GM12878 (cell line): ENCODE measurements at regions not wholly inside any gene's neighbourhood (a gene's known extent, or its start where the extent isn't known, plus 50 kb on each side); places are given as distances from the start of the nearest gene placed in this dataset.

Experiments
- ATAC-seq: fragments of 200-7000 bp; cut with Tn5 transposase; 3 replicates; pipeline ENCODE4 v1.9.1; 2020; ENCODE audit warnings: mild to moderate bottlenecking, moderate library complexity
- BruUV-seq: library from RNA; stranded (reverse); fragments of 400-500 nt; replicated peaks from 2 replicates; lab custom pipeline; 2021; lab: Mats Ljungman, UMichigan
- CTCF ChIA-PET: fragments of 300-600 bp; sonication (Branson Sonifier 250); formaldehyde crosslinking; extraction: SDS; loops from one replicate; lab custom pipeline; 2021; ENCODE audit warnings: inconsistent platforms; lab: Yijun Ruan, JAX
- POLR2A ChIA-PET: fragments of 350-600 bp; formaldehyde crosslinking; extraction: SDS; loops from one replicate; lab custom pipeline; 2021; ENCODE audit warnings: inconsistent platforms; lab: Charles Lee
- RAD21 ChIA-PET: fragments of 300-600 bp; sonication (Branson Sonifier 250); formaldehyde crosslinking; loops from one replicate; lab custom pipeline; 2023; ENCODE audit warnings: antibody characterized with exemption; ENCODE audit not compliant: unreplicated experiment; lab: Charles Lee
- SMC1A ChIA-PET: fragments of 300-600 bp; sonication (Branson Sonifier 250); formaldehyde crosslinking; loops from one replicate; lab custom pipeline; 2023; ENCODE audit not compliant: unreplicated experiment, uncharacterized antibody; lab: Charles Lee
- DNase-seq: peaks from one replicate; pipeline ENCODE4 v3.0.0-alpha.2; 2011; ENCODE audit warnings: low read depth, low spot score
- FAIRE-seq: peaks from 3 replicates; lab custom pipeline; 2011; peaks lifted over from hg19 to GRCh38; lab: Jason Lieb, UNC
- H2AFZ ChIP-seq: 2 replicates; pipeline ENCODE4 v1.6.0; 2011; ENCODE audit warnings: low read depth, low read length, control low read depth; ENCODE audit not compliant: control insufficient read depth
- H3K27ac ChIP-seq: 2 replicates; pipeline ENCODE4 v1.5.1; 2011; ENCODE audit warnings: control low read depth; ENCODE audit not compliant: control insufficient read depth, insufficient read depth
- H3K27me3 ChIP-seq, 2 experiments: replicated peaks in 1 of 2; 2 replicates each; pipeline versions ENCODE4 v1.6.0 to v1.6.1; 2011; ENCODE audit warnings: low read length in 1 of 2; ENCODE audit not compliant: control insufficient read depth in 2 of 2, insufficient read depth in 2 of 2
- H3K36me3 ChIP-seq, 2 experiments: 2 replicates each; pipeline ENCODE4 v1.5.1; 2011; ENCODE audit warnings: low read length in 1 of 2; ENCODE audit not compliant: control insufficient read depth in 2 of 2, insufficient read depth in 2 of 2
- H3K4me1 ChIP-seq: 2 replicates; pipeline ENCODE4 v1.6.1; 2011; ENCODE audit warnings: mild to moderate bottlenecking, low read length, moderate library complexity, mixed read lengths; ENCODE audit not compliant: control insufficient read depth, insufficient read depth
- H3K4me2 ChIP-seq: 2 replicates; pipeline ENCODE4 v1.6.0; 2011; ENCODE audit warnings: control low read depth; ENCODE audit not compliant: control insufficient read depth, insufficient read depth
- H3K4me3 ChIP-seq: fragments of 200-600 bp; sonication (generic); 2 replicates; pipeline ENCODE4 v1.5.1; 2016
- H3K79me2 ChIP-seq: 2 replicates; pipeline ENCODE4 v1.6.0; 2011; ENCODE audit warnings: low read length; ENCODE audit not compliant: control insufficient read depth, insufficient read depth
- H3K9ac ChIP-seq: 2 replicates; pipeline ENCODE4 v1.8.0; 2011; ENCODE audit warnings: low read length, control low read depth, mixed read lengths; ENCODE audit not compliant: control insufficient read depth, insufficient read depth
- H3K9me3 ChIP-seq: replicated peaks from 3 replicates; pipeline ENCODE4 v1.5.1; 2011; ENCODE audit warnings: mild to moderate bottlenecking, low read length; ENCODE audit not compliant: control insufficient read depth, insufficient read depth
- H4K20me1 ChIP-seq: 2 replicates; pipeline ENCODE4 v1.6.0; 2011; ENCODE audit not compliant: control insufficient read depth, insufficient read depth
- ESRRA ChIP-seq: IDR thresholded peaks from 2 replicates; pipeline ENCODE4 v1.6.1; 2012; ENCODE audit warnings: mild to moderate bottlenecking, low read length, improper control_type of control experiment
- IRF4 ChIP-seq: IDR thresholded peaks from 2 replicates; pipeline ENCODE4 v1.6.1; 2011; ENCODE audit warnings: low read depth, low read length
- NR2C1 ChIP-seq: fragments of 450-650 bp; IDR thresholded peaks from 2 replicates; pipeline ENCODE4 v1.6.1; 2017; ENCODE audit warnings: antibody characterized with exemption, mild to moderate bottlenecking, moderate library complexity
- PKNOX1 ChIP-seq: fragments of 450-650 bp; IDR thresholded peaks from 2 replicates; pipeline ENCODE4 v1.6.1; 2016; ENCODE audit warnings: mild to moderate bottlenecking
- POU2F2 ChIP-seq: IDR thresholded peaks from 3 replicates; pipeline ENCODE4 v1.6.1; 2011; ENCODE audit warnings: low read depth, mild to moderate bottlenecking, low read length, borderline replicate concordance
- RBBP5 ChIP-seq: fragments of 200-600 bp; sonication (generic); conservative IDR thresholded peaks from 2 replicates; pipeline ENCODE4 v1.6.1; 2016
- RELA ChIP-seq: fragments of 450-650 bp; IDR thresholded peaks from 2 replicates; pipeline ENCODE4 v1.8.0; 2014; ENCODE audit warnings: borderline replicate concordance; ENCODE audit not compliant: partially characterized antibody
- REST ChIP-seq: IDR thresholded peaks from 2 replicates; pipeline ENCODE4 v1.6.1; 2012; ENCODE audit warnings: mild to moderate bottlenecking, low read depth, low read length
- SMAD1 ChIP-seq: fragments of 450-650 bp; IDR thresholded peaks from 2 replicates; pipeline ENCODE4 v1.6.1; 2018; ENCODE audit warnings: mild to moderate bottlenecking, low read depth; ENCODE audit not compliant: partially characterized antibody
- SREBF1 ChIP-seq: IDR thresholded peaks from 2 replicates; pipeline ENCODE4 v1.6.1; 2012; ENCODE audit warnings: mild to moderate bottlenecking, low read length
- SUPT20H ChIP-seq: IDR thresholded peaks from 2 replicates; pipeline ENCODE4 v1.6.1; 2011; ENCODE audit warnings: low read depth, mild to moderate bottlenecking, low read length, moderate library complexity, borderline replicate concordance; ENCODE audit not compliant: control insufficient read depth
- USF1 ChIP-seq: IDR thresholded peaks from 2 replicates; pipeline ENCODE4 v1.6.1; 2011; ENCODE audit warnings: borderline replicate concordance, low read depth, mild to moderate bottlenecking, moderate library complexity, mixed read lengths, low read length; ENCODE audit not compliant: insufficient read depth; ENCODE audit errors: extremely low read length
- ZNF217 ChIP-seq: fragments of 450-650 bp; IDR thresholded peaks from 2 replicates; pipeline ENCODE4 v1.6.1; 2017; ENCODE audit warnings: antibody characterized with exemption, mild to moderate bottlenecking
- WGBS: methylation state at CpG from one replicate; pipeline ENCODE4 v1.1.6; 2016; ENCODE audit warnings: low lambda C conversion rate; ENCODE audit not compliant: insufficient replicate concordance, insufficient coverage; ENCODE audit errors: missing lambda C conversion rate; 5-methylcytosine and 5-hydroxymethylcytosine counted together
- in situ Hi-C: fragments of 300-500 bp; cut with MboI; formaldehyde crosslinking; loops from 9 replicates; pipeline ENCODE4 v1.14.3; 2018; ENCODE audit warnings: mixed read lengths
- intact Hi-C: fragments of 100-400 bp; cut with micrococcal nuclease; formaldehyde crosslinking; loops from one replicate; pipeline ENCODE4 v1.14.2; 2022; ENCODE audit not compliant: unreplicated experiment

GRCh38 chr11:13214276-13214675 lies 63.3 kb upstream of the BMAL1 start (continued):
- no peak for TF ChIP-seq USF1
- TF ChIP-seq SUPT20H = no peak
- TF ChIP-seq REST = no peak
- TF ChIP-seq RBBP5 = no peak

GRCh38 chr11:13215149-13215548 lies 62.4 kb upstream of the BMAL1 start:
- BruUV-seq = no TSS peak
- SMC1A ChIA-PET = interaction anchor here (1.6 to 3.3 kb wide), 4 partner anchors 9 to 40 kb away, joined by 4 to 9 read pairs (median 6); no protein-coding TSS in a partner anchor
- RAD21 ChIA-PET = interaction anchor here (1.4 kb wide), 1 partner anchor 31 kb away, joined by 3 read pairs; no protein-coding TSS in a partner anchor
- no peak overlapping the region for H3K4me3 ChIP-seq
- no peaks in the 10 kb centered on the region for H3K27me3 ChIP-seq
- CTCF ChIA-PET = no interaction called here
- H3K27ac ChIP-seq = no peak overlapping the region
- WGBS = 82% methylated on average over 4 of the region's 4 CpGs
- no peaks in the 10 kb centered on the region for H3K9me3 ChIP-seq
- intact Hi-C loops = no loop called here
- no peak overlapping the region for H3K9ac ChIP-seq
- no peak overlapping the region for H2AFZ ChIP-seq
- no peaks in the 10 kb centered on the region for H3K4me1 ChIP-seq
- no peak overlapping the region for H3K4me2 ChIP-seq
- H3K79me2 ChIP-seq = no peaks in the 10 kb centered on the region
- H4K20me1 ChIP-seq = no peaks in the 10 kb centered on the region
- FAIRE-seq (no peak), DNase-seq (no peak), ATAC-seq (no peak)
- no peak for TF ChIP-seq RELA
- TF ChIP-seq NR2C1 = no peak
- no peak for TF ChIP-seq IRF4
- TF ChIP-seq SMAD1 = no peak
- no peak for TF ChIP-seq SREBF1
- no peak for TF ChIP-seq ZNF217
- TF ChIP-seq ESRRA = no peak
- no peak for TF ChIP-seq PKNOX1
- TF ChIP-seq POU2F2 = no peak
- POLR2A ChIA-PET = no interaction called here
- no peaks in the 10 kb centered on the region for H3K36me3 ChIP-seq
- in situ Hi-C loops = no loop called here
